Aorta (tissue), 5 donors: ENCODE measurements at regions not wholly inside any gene's neighbourhood (a gene's known extent, or its start where the extent isn't known, plus 50 kb on each side); places are given as distances from the start of the nearest gene placed in this dataset.

Experiments
- ATAC-seq: fragments of 200-7000 bp; cut with Tn5 transposase; one replicate; pipeline ENCODE4 v1.9.1; 2022; ENCODE audit warnings: moderate library complexity; ENCODE audit not compliant: low FRiP score
- DNase-seq, 2 donors: peaks; one replicate each; pipeline ENCODE4 v3.0.0-alpha.2; 2020
- H3K27ac ChIP-seq, 2 donors: one replicate each; pipeline ENCODE4 v1.5.1; 2013; ENCODE audit warnings: low read length in 2 of 2, mild to moderate bottlenecking in 2 of 2, moderate library complexity in 2 of 2, control low read depth in 1 of 2, inconsistent platforms in 1 of 2, low read depth in 1 of 2
- H3K27me3 ChIP-seq, 2 donors: one replicate each; pipeline ENCODE4 v1.6.1; 2013; ENCODE audit warnings: control low read depth in 1 of 2, low read length in 1 of 2, mild to moderate bottlenecking in 1 of 2, moderate library complexity in 1 of 2; ENCODE audit not compliant: insufficient read depth in 2 of 2, control insufficient read depth in 1 of 2
- H3K36me3 ChIP-seq, 2 donors: one replicate each; pipeline ENCODE4 v1.6.1; 2013; ENCODE audit warnings: control low read depth in 1 of 2, low read length in 1 of 2, mild to moderate bottlenecking in 1 of 2; ENCODE audit not compliant: insufficient read depth in 2 of 2, control insufficient read depth in 1 of 2
- H3K4me1 ChIP-seq, 2 donors: one replicate each; pipeline ENCODE4 v1.6.1; 2013; ENCODE audit warnings: low read length in 2 of 2, control low read depth in 1 of 2, mild to moderate bottlenecking in 1 of 2, moderate library complexity in 1 of 2; ENCODE audit not compliant: insufficient read depth in 2 of 2, control insufficient read depth in 1 of 2
- H3K4me3 ChIP-seq, 2 donors: one replicate each; pipeline ENCODE4 v1.5.1; 2013; ENCODE audit warnings: low read length in 2 of 2, control low read depth in 1 of 2, mild to moderate bottlenecking in 1 of 2
- H3K9me3 ChIP-seq: one replicate; pipeline ENCODE4 v1.6.1; 2013; ENCODE audit warnings: mild to moderate bottlenecking, low read length; ENCODE audit not compliant: control insufficient read depth
- WGBS, 2 donors: extraction: QIAGEN DNeasy Blood & Tissue Kit; methylation state at CpG; one replicate each; pipeline ENCODE4 v1.1.7; 2013; 5-methylcytosine and 5-hydroxymethylcytosine counted together
- intact Hi-C, 2 donors: fragments of 100-400 bp; cut with DNase I; formaldehyde crosslinking; loops; one replicate each; pipeline versions ENCODE4 v1.14.2 to v1.15.0; 2022
- donor health status: healthy with polysubstance abuse.
- donor health status: Bipolar disorder and iron deficiency.
- donor health status: DM: no; HTN: no; CAD: no.
- donor health status: DM: no; HTN: no; CAD: no.
- donor health status: DM: yes; HTN: yes; CAD: no.

- no peak for ATAC-seq
- no peak overlapping the region for H3K4me3 ChIP-seq
- DNase-seq = no peak
- H3K27ac ChIP-seq = no peak overlapping the region
- intact Hi-C loops = no loop called here
- WGBS, 2 donors = 84 to 85% methylated on average over 5 of the region's 5 CpGs
- no peaks in the 10 kb centered on the region for H3K36me3 ChIP-seq
- H3K4me1 ChIP-seq = no peaks in the 10 kb centered on the region
- H3K9me3 ChIP-seq = peaks cover 1% of the 10 kb centered on the region
- H3K27me3 ChIP-seq = no peaks in the 10 kb centered on the region
Observed at GRCh38 chr16:80071964-80072456, 468.8 kb upstream of the DYNLRB2 start.

- Histone ChIP-seq H3K27me3 (no peaks in the 10 kb centered on the region), H3K9me3 (peaks cover 1% of the 10 kb centered on the region), H3K27ac (no peak overlapping the region), H3K4me1 (no peaks in the 10 kb centered on the region), H3K36me3 (no peaks in the 10 kb centered on the region), H3K4me3 (no peak overlapping the region)
- intact Hi-C loops = no loop called here
- no peak for ATAC-seq
- WGBS, 2 donors = 83 to 85% methylated on average over 12 of the region's 12 CpGs
- no peak for DNase-seq
Observed at GRCh38 chr16:80066805-80067580, 466.5 kb upstream of the MAF start.

- no peak for ATAC-seq
- 91 to 95% methylated on average over 3 of the region's 3 CpGs for WGBS, 2 donors
- intact Hi-C loops = no loop called here
Observed at GRCh38 chr16:80065541-80065940, 465.0 kb upstream of the MAF start.

GRCh38 chr16:80063713-80064069, 463.2 kb upstream of the MAF start:
- Histone ChIP-seq H3K4me3 (no peak overlapping the region), H3K27ac (no peak overlapping the region), H3K9me3 (no peaks in the 10 kb centered on the region), H3K4me1 (no peaks in the 10 kb centered on the region), H3K27me3 (no peaks in the 10 kb centered on the region), H3K36me3 (no peaks in the 10 kb centered on the region)
- intact Hi-C loops = no loop called here
- ATAC-seq (no peak), DNase-seq (no peak)
- 22 to 23% methylated on average over 4 of the region's 4 CpGs for WGBS, 2 donors

More at GRCh38 chr16:80065541-80065940, 465.0 kb upstream of the MAF start:
- H3K36me3 ChIP-seq = no peaks in the 10 kb centered on the region
- no peak overlapping the region for H3K27ac ChIP-seq
- no peaks in the 10 kb centered on the region for H3K9me3 ChIP-seq
- no peaks in the 10 kb centered on the region for H3K4me1 ChIP-seq
- H3K4me3 ChIP-seq = no peak overlapping the region
- H3K27me3 ChIP-seq = no peaks in the 10 kb centered on the region
- DNase-seq = no peak

- no peaks in the 10 kb centered on the region for H3K9me3 ChIP-seq
- intact Hi-C loops = no loop called here
- 27 to 36% methylated on average over 7 of the region's 7 CpGs for WGBS, 2 donors
- H3K27ac ChIP-seq = no peak overlapping the region
- H3K4me1 ChIP-seq = no peaks in the 10 kb centered on the region
- no peak for DNase-seq
- H3K27me3 ChIP-seq = no peaks in the 10 kb centered on the region
- H3K4me3 ChIP-seq = no peak overlapping the region
- H3K36me3 ChIP-seq = no peaks in the 10 kb centered on the region
- no peak for ATAC-seq
Observed at GRCh38 chr16:80063031-80063712, 462.6 kb upstream of the MAF start.

GRCh38 chr16:80062361-80063030, 462.0 kb upstream of the MAF start:
- H3K27me3 ChIP-seq = no peaks in the 10 kb centered on the region
- no peaks in the 10 kb centered on the region for H3K36me3 ChIP-seq
- no peaks in the 10 kb centered on the region for H3K9me3 ChIP-seq
- intact Hi-C loops = no loop called here
- ATAC-seq (no peak), DNase-seq (no peak)
- no peak overlapping the region for H3K4me3 ChIP-seq
- H3K4me1 ChIP-seq = peaks cover 0 to 1% of the 10 kb centered on the region in 2 donors
- no peak overlapping the region for H3K27ac ChIP-seq
- WGBS, 2 donors = 97 to 98% methylated on average over 12 of the region's 12 CpGs

- WGBS, 2 donors = 83 to 89% methylated on average over 3 of the region's 3 CpGs
- no peak for ATAC-seq
- H3K27ac ChIP-seq = no peak overlapping the region
- H3K27me3 ChIP-seq = no peaks in the 10 kb centered on the region
- intact Hi-C loops = no loop called here
- H3K9me3 ChIP-seq = no peaks in the 10 kb centered on the region
- H3K4me1 ChIP-seq = peaks cover 0 to 1% of the 10 kb centered on the region in 2 donors
- no peak for DNase-seq
- H3K36me3 ChIP-seq = no peaks in the 10 kb centered on the region
- H3K4me3 ChIP-seq = no peak overlapping the region
Observed at GRCh38 chr16:80060470-80060869, 459.9 kb upstream of the MAF start.

- 17 to 28% methylated on average over 3 of the region's 3 CpGs for WGBS, 2 donors
- Histone ChIP-seq H3K4me1 (peaks cover 0 to 1% of the 10 kb centered on the region in 2 donors), H3K9me3 (no peaks in the 10 kb centered on the region), H3K4me3 (no peak overlapping the region), H3K36me3 (no peaks in the 10 kb centered on the region), H3K27ac (no peak overlapping the region), H3K27me3 (no peaks in the 10 kb centered on the region)
- intact Hi-C loops = no loop called here
- no peak for ATAC-seq
- no peak for DNase-seq
Observed at GRCh38 chr16:80059836-80060235, 459.3 kb upstream of the MAF start.
